ENCODE measurements at regions not wholly inside any gene's neighbourhood (a gene's known extent, or its start where the extent isn't known, plus 50 kb on each side); places are given as distances from the start of the nearest gene placed in this dataset.

DNA sequence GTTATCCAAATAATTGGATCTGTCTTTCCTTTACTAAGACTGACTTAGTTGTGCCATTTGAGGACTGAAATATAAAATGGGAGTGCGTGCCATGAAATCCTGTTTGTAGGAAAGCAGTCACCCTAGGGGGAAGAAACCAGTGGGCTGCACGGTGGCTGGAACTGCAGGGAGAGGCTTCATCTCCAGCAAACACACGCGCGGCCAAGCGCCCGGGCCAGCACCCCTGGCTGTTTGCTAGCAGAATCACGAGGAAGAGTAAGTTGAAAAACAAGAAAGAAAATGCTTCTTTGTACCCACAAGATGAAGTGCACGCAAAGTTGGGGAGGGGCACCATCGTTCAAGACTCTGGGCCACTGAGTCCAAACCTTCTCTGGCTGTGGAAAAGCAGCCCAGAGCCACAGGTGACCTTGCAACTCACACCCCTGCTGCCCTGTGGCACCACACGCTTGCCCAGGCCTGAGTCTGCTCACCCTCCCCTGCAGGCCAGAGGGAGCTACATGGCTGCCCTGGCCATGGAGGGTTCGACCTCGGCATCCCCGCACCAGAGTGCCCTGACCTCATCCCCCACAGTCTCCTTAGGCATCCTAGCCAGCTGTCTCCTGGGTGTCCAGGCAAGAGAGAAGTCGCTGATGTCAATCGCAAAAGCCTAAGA is 55.2 kb downstream of the IRX2 start:
- no peaks in the 10 kb centered on the region for H3K36me3 ChIP-seq (ENCODE audit: control insufficient read depth, insufficient read depth, low read length)
- H3K27ac ChIP-seq (ENCODE audit: low read depth, low read length): no peak overlapping the region
- H3K4me1 ChIP-seq (ENCODE audit: control insufficient read depth, insufficient read depth, low read length): no peaks in the 10 kb centered on the region
- H3K27me3 ChIP-seq (ENCODE audit: control insufficient read depth, insufficient read depth, low read length): no peaks in the 10 kb centered on the region
- H3K4me3 ChIP-seq (ENCODE audit: low read depth, low read length): no peak overlapping the region
- no peak overlapping the region for H3K9ac ChIP-seq (ENCODE audit: low read length)
- peaks cover 9% of the 10 kb centered on the region for H3K9me3 ChIP-seq (ENCODE audit: control insufficient read depth, insufficient read depth, low read depth, low read length)

DNA sequence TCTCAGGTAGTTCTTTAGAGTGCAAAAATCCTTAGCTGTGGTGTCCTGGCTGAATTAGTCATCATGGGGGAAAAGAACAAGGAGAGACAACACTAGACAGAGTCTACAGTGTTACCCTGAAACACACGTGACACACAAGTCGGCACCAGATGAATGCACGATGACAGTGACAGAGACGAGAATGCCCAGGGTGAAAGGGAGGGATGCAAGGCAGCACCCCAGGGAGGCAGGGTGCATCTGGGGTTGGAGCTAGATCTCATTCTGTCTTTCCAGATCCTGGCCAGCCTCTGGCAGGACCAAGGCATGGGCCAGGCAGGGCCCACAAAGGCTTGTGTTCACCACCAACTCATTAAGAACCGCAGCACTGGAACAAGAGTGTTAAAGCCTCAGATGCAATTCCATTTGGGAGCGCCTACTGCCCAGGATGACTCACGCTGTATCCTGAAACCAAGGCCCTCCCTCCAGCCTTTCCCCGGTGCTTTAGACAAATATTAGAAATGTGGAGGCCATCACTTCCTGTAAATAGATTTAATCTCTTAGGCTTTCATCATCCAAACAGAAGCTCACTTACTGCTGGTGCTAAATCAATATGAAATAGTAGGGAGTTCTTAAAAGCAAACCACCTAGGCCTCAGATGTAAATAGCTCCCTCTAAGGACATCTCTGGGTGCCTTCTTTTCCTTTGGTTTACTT is 56.1 kb downstream of the IRX2 start:
- peaks cover 9% of the 10 kb centered on the region for H3K9me3 ChIP-seq (ENCODE audit: control insufficient read depth, insufficient read depth, low read depth, low read length)
- H3K4me3 ChIP-seq (ENCODE audit: low read depth, low read length): no peak overlapping the region
- no peaks in the 10 kb centered on the region for H3K27me3 ChIP-seq (ENCODE audit: control insufficient read depth, insufficient read depth, low read length)
- no peak overlapping the region for H3K27ac ChIP-seq (ENCODE audit: low read depth, low read length)
- no peaks in the 10 kb centered on the region for H3K36me3 ChIP-seq (ENCODE audit: control insufficient read depth, insufficient read depth, low read length)
- no peak overlapping the region for H3K9ac ChIP-seq (ENCODE audit: low read length)
- no peaks in the 10 kb centered on the region for H3K4me1 ChIP-seq (ENCODE audit: control insufficient read depth, insufficient read depth, low read length)

DNA sequence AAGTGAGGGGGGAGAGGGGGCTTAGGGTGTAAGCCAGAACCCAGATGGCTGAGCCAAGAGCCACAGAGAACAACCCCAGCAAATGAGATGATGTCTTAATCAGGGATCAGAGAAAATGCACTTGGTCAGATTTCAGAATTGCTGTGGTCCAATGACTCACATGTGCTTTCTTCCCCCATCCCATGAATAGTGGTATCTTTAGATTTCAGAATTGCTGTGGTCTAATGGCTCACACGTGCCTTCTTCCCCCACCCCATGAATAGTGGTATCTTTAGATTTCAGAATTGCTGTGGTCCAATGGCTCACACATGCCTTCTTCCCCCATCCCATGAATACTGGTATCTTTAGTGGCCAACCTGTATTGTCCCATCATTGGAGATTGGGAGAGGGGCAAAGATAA is 59.9 kb downstream of the IRX2 start:
- H3K4me3 ChIP-seq (ENCODE audit: low read depth, low read length): no peak overlapping the region

DNA sequence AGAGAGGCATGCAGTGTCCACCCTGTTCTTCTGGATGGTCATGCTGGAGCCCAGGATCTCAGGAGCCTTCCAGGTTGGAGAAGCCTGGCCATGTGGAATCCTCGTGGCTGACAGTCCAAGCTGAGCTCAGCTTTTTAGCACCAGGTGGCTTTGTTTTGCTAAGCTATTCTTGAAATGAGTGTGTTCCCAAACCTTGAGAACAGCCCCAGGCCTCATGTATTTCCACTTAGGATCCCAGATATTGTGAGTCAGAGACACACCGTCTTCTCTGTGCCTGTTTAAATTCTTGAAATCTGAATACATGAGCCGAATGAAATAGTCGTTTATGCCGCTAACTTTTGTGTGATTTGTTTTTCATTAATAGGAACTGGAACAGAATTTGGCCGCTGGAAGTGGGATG is 61.2 kb downstream of the IRX2 start:
- Histone ChIP-seq H3K4me3 (ENCODE audit: low read depth, low read length) (no peak overlapping the region), H3K27me3 (ENCODE audit: control insufficient read depth, insufficient read depth, low read length) (no peaks in the 10 kb centered on the region), H3K4me1 (ENCODE audit: control insufficient read depth, insufficient read depth, low read length) (peaks cover 10% of the 10 kb centered on the region), H3K27ac (ENCODE audit: low read depth, low read length) (no peak overlapping the region), H3K36me3 (ENCODE audit: control insufficient read depth, insufficient read depth, low read length) (no peaks in the 10 kb centered on the region), H3K9ac (ENCODE audit: low read length) (no peak overlapping the region), H3K9me3 (ENCODE audit: control insufficient read depth, insufficient read depth, low read depth, low read length) (peaks cover 8% of the 10 kb centered on the region)

More for the DNA sequence above, 59.9 kb downstream of the IRX2 start:
- H3K4me1 ChIP-seq (ENCODE audit: control insufficient read depth, insufficient read depth, low read length): peaks cover 2% of the 10 kb centered on the region
- H3K27me3 ChIP-seq (ENCODE audit: control insufficient read depth, insufficient read depth, low read length): no peaks in the 10 kb centered on the region
- no peaks in the 10 kb centered on the region for H3K36me3 ChIP-seq (ENCODE audit: control insufficient read depth, insufficient read depth, low read length)
- H3K9ac ChIP-seq (ENCODE audit: low read length): no peak overlapping the region
- no peak overlapping the region for H3K27ac ChIP-seq (ENCODE audit: low read depth, low read length)
- H3K9me3 ChIP-seq (ENCODE audit: control insufficient read depth, insufficient read depth, low read depth, low read length): peaks cover 9% of the 10 kb centered on the region

DNA sequence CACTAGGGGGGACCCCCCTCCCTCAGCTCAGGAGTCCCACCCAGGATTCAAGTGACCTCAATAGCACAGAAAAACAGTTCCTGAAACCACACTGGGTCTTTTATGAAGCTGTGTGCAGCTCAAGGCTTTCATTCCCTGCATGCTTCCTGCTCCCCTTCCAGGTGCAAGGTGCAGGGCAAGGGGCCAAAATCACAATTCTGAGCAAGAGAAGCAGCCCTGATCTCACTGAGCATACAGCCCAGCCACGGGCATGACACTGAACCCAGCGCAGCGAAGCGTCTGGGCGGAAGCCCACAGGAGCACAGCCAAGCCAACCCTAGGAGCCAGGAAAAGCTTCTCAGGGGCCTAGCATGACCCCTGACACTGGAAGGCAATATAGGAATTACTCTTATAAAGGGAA is 62.9 kb downstream of the IRX2 start:
- peaks cover 5% of the 10 kb centered on the region for H3K9me3 ChIP-seq (ENCODE audit: control insufficient read depth, insufficient read depth, low read depth, low read length)
- H3K27ac ChIP-seq (ENCODE audit: low read depth, low read length): no peak overlapping the region
- H3K36me3 ChIP-seq (ENCODE audit: control insufficient read depth, insufficient read depth, low read length): no peaks in the 10 kb centered on the region
- no peak overlapping the region for H3K4me3 ChIP-seq (ENCODE audit: low read depth, low read length)
- H3K27me3 ChIP-seq (ENCODE audit: control insufficient read depth, insufficient read depth, low read length): no peaks in the 10 kb centered on the region
- H3K9ac ChIP-seq (ENCODE audit: low read length): no peak overlapping the region
- H3K4me1 ChIP-seq (ENCODE audit: control insufficient read depth, insufficient read depth, low read length): peaks cover 10% of the 10 kb centered on the region

DNA sequence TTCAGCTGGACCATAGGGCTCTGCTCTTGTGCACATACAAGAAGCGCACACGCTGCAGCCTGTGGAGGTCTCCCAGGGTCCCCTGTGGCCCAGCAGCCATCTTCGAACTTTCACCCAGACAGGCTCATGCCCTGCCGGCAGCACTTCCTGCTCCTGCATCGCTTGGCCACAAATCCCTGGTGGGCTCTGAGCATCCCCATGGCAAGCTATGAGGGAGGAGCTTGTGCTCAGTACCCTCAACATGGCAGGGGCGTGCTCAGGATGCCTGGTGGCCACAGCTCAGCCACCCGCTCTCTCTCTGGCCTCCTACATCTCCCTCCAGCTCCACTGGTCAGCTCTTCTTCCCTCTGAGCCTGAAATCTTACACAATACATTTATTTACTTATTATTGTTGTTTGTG is 63.7 kb downstream of the IRX2 start:
- H3K27me3 ChIP-seq (ENCODE audit: control insufficient read depth, insufficient read depth, low read length): no peaks in the 10 kb centered on the region
- peaks cover 5% of the 10 kb centered on the region for H3K9me3 ChIP-seq (ENCODE audit: control insufficient read depth, insufficient read depth, low read depth, low read length)
- no peak overlapping the region for H3K4me3 ChIP-seq (ENCODE audit: low read depth, low read length)
- H3K4me1 ChIP-seq (ENCODE audit: control insufficient read depth, insufficient read depth, low read length): peaks cover 10% of the 10 kb centered on the region
- no peaks in the 10 kb centered on the region for H3K36me3 ChIP-seq (ENCODE audit: control insufficient read depth, insufficient read depth, low read length)
- H3K9ac ChIP-seq (ENCODE audit: low read length): no peak overlapping the region
- no peak overlapping the region for H3K27ac ChIP-seq (ENCODE audit: low read depth, low read length)

DNA sequence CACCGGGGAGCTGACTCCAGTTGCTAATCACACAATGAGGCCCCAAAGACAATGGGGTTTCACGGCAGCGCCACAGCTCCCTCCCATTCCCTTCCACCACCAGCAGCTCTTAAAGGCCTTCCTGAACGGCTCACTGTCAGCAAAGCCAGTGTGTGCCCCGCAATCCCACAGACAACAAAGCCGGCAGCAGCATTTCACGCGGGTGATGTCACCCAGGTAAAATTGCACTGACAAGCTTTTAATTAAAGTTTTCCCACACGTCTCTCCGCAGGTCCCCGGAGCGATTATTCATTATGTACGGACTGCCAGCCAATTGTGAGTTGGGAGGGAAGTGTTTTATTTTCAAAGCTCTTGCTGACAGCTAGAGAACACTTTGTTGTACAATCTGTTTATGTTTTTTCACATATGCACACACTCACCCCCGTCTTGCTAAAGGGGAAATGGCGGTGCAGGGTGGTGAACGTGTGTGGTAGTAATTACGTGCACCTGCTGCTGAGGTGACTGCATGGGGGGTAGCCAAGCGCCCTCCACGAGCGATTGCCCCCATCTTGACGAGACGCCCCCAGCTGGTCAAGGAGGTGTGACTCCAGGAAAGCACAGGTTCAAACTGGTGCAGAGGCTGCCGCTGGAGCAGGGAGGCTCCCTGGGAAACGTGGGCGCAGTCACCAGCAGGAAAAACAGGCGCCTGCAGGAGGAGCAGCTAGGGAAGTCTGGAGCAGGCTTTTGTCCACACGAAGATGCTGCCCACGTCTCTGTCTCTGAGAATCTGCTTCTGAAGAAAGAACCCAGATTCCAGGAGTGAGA is 65.0 kb downstream of the IRX2 start:
- peaks cover 10% of the 10 kb centered on the region for H3K4me1 ChIP-seq (ENCODE audit: control insufficient read depth, insufficient read depth, low read length)
- no peak overlapping the region for H3K27ac ChIP-seq (ENCODE audit: low read depth, low read length)
- H3K36me3 ChIP-seq (ENCODE audit: control insufficient read depth, insufficient read depth, low read length): no peaks in the 10 kb centered on the region
- H3K9ac ChIP-seq (ENCODE audit: low read length): no peak overlapping the region
- no peak overlapping the region for H3K4me3 ChIP-seq (ENCODE audit: low read depth, low read length)
- peaks cover 2% of the 10 kb centered on the region for H3K9me3 ChIP-seq (ENCODE audit: control insufficient read depth, insufficient read depth, low read depth, low read length)
- H3K27me3 ChIP-seq (ENCODE audit: control insufficient read depth, insufficient read depth, low read length): no peaks in the 10 kb centered on the region

DNA sequence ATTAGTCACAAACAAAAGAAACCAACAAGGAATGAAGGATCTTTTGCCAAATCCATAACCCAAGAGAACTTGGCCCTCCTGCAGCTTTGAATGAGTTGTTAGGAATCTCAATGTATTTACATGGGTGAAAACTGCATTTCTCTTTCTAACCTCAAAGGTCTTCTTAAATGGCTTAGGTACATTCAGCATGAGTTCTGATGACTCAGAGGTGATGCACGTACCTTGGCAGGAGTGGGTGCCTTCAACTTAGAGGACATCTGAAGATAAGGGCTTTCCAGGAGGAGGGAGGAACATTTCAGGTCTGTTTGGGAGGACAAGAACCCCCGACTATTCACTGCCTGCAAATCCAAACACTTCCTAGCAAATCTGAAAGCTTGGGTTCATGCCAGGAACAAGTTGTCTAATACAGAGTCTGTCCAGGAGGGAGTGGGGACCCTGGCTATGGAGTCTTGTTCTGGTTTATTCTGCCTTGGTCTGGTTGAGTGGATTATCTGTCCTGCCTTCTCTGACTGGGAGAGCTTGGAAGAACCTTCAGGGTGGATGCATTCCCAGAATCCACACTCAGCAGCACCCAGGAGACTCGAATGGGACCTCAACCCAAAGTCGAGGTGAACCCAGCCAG is 65.7 kb downstream of the IRX2 start:
- no peaks in the 10 kb centered on the region; the same call in 1 of the 2 replicates for H3K9me3 ChIP-seq (ENCODE audit: control insufficient read depth, insufficient read depth, low read depth, low read length)

DNA sequence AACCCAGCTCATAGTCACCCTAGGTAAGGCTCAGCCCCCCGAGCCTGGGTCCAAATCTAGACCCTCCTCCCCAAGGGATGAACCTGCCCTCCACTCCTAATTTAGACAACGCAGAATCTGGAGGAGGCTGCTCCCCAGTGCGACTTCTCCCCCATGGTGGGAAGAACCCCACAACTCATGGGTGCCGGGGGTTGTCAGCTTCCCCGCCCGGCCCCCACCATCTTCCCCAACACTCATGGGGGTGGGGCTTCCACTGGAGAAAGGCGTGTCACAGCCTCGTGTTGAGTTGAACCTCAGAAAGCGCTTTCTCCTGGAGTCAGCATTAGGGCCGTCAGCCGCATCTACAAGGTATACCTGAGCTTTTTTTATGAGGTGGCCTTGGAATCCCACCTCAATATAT is 66.9 kb downstream of the IRX2 start:
- Histone ChIP-seq H3K36me3 (ENCODE audit: control insufficient read depth, insufficient read depth, low read length) (no peaks in the 10 kb centered on the region), H3K9me3 (ENCODE audit: control insufficient read depth, insufficient read depth, low read depth, low read length) (no peaks in the 10 kb centered on the region), H3K9ac (ENCODE audit: low read length) (no peak overlapping the region), H3K4me1 (ENCODE audit: control insufficient read depth, insufficient read depth, low read length) (peaks cover 10% of the 10 kb centered on the region), H3K27me3 (ENCODE audit: control insufficient read depth, insufficient read depth, low read length) (no peaks in the 10 kb centered on the region), H3K4me3 (ENCODE audit: low read depth, low read length) (no peak overlapping the region), H3K27ac (ENCODE audit: low read depth, low read length) (no peak overlapping the region)

More for the DNA sequence above, 65.7 kb downstream of the IRX2 start:
- Histone ChIP-seq H3K27me3 (ENCODE audit: control insufficient read depth, insufficient read depth, low read length) (no peaks in the 10 kb centered on the region), H3K9ac (ENCODE audit: low read length) (no peak overlapping the region), H3K4me1 (ENCODE audit: control insufficient read depth, insufficient read depth, low read length) (peaks cover 10% of the 10 kb centered on the region), H3K4me3 (ENCODE audit: low read depth, low read length) (no peak overlapping the region), H3K36me3 (ENCODE audit: control insufficient read depth, insufficient read depth, low read length) (no peaks in the 10 kb centered on the region), H3K27ac (ENCODE audit: low read depth, low read length) (no peak overlapping the region)

DNA sequence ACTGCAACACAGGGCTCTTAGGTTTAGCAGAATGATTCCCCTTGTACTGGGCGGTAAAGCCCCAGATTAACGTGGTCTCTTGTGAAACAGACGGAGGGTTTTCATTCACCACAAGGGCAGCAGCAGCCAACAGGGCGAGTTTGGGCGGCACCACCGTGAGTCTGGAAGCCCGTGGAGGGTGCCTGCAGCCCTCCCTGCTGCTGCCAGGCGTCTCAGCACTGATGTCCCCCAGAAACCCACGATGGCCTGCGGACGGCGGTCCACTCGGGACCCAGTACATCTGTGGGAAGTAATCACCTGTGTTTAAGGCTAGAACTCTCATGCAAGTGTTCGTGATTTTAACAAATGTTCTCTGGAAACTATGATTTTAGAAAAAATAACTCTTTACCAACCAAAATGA is 67.8 kb downstream of the IRX2 start:
- Histone ChIP-seq H3K9me3 (ENCODE audit: control insufficient read depth, insufficient read depth, low read depth, low read length) (no peaks in the 10 kb centered on the region), H3K9ac (ENCODE audit: low read length) (no peak overlapping the region), H3K4me3 (ENCODE audit: low read depth, low read length) (no peak overlapping the region)

DNA sequence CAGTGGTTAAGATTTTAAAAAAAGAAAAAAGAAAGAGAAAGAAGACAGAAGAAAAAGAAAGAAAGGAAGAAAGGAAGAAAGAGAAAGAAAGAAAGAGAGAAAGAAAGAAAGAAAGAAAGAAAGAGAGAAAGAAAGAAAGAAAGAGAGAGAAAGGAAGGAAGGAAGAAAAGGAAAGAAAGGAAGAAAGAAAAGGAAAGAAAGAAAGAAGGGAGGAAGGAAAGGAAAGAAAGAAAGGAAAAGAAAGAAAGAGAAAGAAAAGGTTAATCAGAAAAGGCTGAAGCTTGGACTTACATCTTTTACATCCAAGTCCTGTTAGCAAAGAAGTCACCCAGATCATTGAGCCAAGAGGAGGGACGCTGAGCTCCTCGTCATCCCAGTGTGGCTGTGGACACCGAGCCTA is 70.0 kb downstream of the IRX2 start:
- Histone ChIP-seq H3K4me3 (ENCODE audit: low read depth, low read length) (no peak overlapping the region), H3K4me1 (ENCODE audit: control insufficient read depth, insufficient read depth, low read length) (peaks cover 7% of the 10 kb centered on the region), H3K27me3 (ENCODE audit: control insufficient read depth, insufficient read depth, low read length) (no peaks in the 10 kb centered on the region), H3K36me3 (ENCODE audit: control insufficient read depth, insufficient read depth, low read length) (no peaks in the 10 kb centered on the region), H3K9ac (ENCODE audit: low read length) (no peak overlapping the region), H3K9me3 (ENCODE audit: control insufficient read depth, insufficient read depth, low read depth, low read length) (peaks cover 10% of the 10 kb centered on the region), H3K27ac (ENCODE audit: low read depth, low read length) (no peak overlapping the region)

More for the DNA sequence above, 67.8 kb downstream of the IRX2 start:
- Histone ChIP-seq H3K36me3 (ENCODE audit: control insufficient read depth, insufficient read depth, low read length) (no peaks in the 10 kb centered on the region), H3K27me3 (ENCODE audit: control insufficient read depth, insufficient read depth, low read length) (no peaks in the 10 kb centered on the region), H3K4me1 (ENCODE audit: control insufficient read depth, insufficient read depth, low read length) (peaks cover 10% of the 10 kb centered on the region), H3K27ac (ENCODE audit: low read depth, low read length) (no peak overlapping the region)

All from HUES6 (cell line).